Ishikawa (cell line): ENCODE measurements at regions not wholly inside any gene's neighbourhood (a gene's known extent, or its start where the extent isn't known, plus 50 kb on each side); places are given as distances from the start of the nearest gene placed in this dataset.

Experiments used
- CEBPB ChIP-seq: IDR thresholded peaks from 2 replicates; pipeline ENCODE4 v1.6.1; 2012
- CREB1 ChIP-seq: IDR thresholded peaks from 2 replicates; pipeline ENCODE4 v1.6.1; 2012; ENCODE audit warnings: low read depth
- EGR1 ChIP-seq: IDR thresholded peaks from 2 replicates; pipeline ENCODE4 v1.6.1; 2012
- EP300 ChIP-seq: IDR thresholded peaks from 2 replicates; pipeline ENCODE4 v1.6.1; 2012; ENCODE audit warnings: borderline replicate concordance
- FOXM1 ChIP-seq: IDR thresholded peaks from 2 replicates; pipeline ENCODE4 v1.6.1; 2012; ENCODE audit warnings: low read depth, borderline replicate concordance
- RAD21 ChIP-seq: IDR thresholded peaks from 2 replicates; pipeline ENCODE4 v1.6.1; 2012; ENCODE audit warnings: low read depth
- TAF1 ChIP-seq: IDR thresholded peaks from 2 replicates; pipeline ENCODE4 v1.6.1; 2012; ENCODE audit warnings: low read depth, mild to moderate bottlenecking
- TCF12 ChIP-seq: IDR thresholded peaks from 2 replicates; pipeline ENCODE4 v1.6.1; 2012; ENCODE audit warnings: low read depth
- TEAD4 ChIP-seq: IDR thresholded peaks from 2 replicates; pipeline ENCODE4 v1.6.1; 2012
- YY1 ChIP-seq: IDR thresholded peaks from 2 replicates; pipeline ENCODE4 v1.6.1; 2012; ENCODE audit warnings: low read depth
- ZBTB7A ChIP-seq: IDR thresholded peaks from 2 replicates; pipeline ENCODE4 v1.6.1; 2012; ENCODE audit warnings: low read depth
- TF ChIP-seq, protein P1 (sequence below): IDR thresholded peaks from 2 replicates; pipeline ENCODE4 v1.6.1; 2012
- TF ChIP-seq, protein P2 (sequence below): IDR thresholded peaks from 2 replicates; pipeline ENCODE4 v1.6.1; 2012; ENCODE audit warnings: low read depth, mild to moderate bottlenecking
- TF ChIP-seq, protein P3 (sequence below): IDR thresholded peaks from 2 replicates; pipeline ENCODE4 v1.6.1; 2012

DNA sequence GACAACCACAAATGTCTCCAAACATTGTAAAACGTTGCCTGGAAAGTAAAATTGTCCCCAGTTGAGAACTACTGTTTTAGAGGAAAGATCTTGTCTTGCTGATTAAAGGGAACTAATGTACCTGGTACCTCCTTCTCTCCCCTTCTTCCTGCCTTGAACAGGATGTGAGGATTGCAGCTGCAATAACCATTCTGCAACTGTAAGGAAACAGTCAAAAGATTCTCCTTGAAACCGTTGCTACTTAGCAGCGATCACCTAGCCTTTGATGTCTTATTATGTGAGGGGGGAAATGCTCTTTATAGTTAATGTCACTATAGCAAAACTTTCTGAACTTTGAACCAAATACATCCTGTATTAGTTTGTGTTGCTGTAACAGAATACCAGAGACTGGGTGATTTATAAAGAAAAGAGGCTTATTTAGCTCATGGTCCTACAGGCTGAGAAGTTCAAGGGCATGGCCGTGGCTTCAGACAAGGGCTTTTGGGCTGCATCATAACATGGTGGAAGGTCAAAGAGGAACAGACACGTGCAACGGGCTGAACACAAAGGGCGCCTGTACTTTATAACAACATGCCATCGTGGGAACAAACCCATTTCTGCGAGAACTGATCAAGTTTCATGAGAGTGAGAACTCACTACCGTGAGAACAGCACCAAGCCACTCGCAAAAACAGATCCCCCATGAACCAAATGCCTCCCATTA is 54.2 kb upstream of the PARD3 start:
- TF ChIP-seq YY1 = no peak
- TF ChIP-seq FOXM1 = no peak
- TF ChIP-seq TAF1 = no peak
- no peak for TF ChIP-seq TCF12
- no peak for TF ChIP-seq EP300
- no peak for TF ChIP-seq EGR1
- no peak for TF ChIP-seq CREB1
- TF ChIP-seq, protein P1, sequence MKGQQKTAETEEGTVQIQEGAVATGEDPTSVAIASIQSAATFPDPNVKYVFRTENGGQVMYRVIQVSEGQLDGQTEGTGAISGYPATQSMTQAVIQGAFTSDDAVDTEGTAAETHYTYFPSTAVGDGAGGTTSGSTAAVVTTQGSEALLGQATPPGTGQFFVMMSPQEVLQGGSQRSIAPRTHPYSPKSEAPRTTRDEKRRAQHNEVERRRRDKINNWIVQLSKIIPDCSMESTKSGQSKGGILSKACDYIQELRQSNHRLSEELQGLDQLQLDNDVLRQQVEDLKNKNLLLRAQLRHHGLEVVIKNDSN = no peak
- TF ChIP-seq, protein P2, sequence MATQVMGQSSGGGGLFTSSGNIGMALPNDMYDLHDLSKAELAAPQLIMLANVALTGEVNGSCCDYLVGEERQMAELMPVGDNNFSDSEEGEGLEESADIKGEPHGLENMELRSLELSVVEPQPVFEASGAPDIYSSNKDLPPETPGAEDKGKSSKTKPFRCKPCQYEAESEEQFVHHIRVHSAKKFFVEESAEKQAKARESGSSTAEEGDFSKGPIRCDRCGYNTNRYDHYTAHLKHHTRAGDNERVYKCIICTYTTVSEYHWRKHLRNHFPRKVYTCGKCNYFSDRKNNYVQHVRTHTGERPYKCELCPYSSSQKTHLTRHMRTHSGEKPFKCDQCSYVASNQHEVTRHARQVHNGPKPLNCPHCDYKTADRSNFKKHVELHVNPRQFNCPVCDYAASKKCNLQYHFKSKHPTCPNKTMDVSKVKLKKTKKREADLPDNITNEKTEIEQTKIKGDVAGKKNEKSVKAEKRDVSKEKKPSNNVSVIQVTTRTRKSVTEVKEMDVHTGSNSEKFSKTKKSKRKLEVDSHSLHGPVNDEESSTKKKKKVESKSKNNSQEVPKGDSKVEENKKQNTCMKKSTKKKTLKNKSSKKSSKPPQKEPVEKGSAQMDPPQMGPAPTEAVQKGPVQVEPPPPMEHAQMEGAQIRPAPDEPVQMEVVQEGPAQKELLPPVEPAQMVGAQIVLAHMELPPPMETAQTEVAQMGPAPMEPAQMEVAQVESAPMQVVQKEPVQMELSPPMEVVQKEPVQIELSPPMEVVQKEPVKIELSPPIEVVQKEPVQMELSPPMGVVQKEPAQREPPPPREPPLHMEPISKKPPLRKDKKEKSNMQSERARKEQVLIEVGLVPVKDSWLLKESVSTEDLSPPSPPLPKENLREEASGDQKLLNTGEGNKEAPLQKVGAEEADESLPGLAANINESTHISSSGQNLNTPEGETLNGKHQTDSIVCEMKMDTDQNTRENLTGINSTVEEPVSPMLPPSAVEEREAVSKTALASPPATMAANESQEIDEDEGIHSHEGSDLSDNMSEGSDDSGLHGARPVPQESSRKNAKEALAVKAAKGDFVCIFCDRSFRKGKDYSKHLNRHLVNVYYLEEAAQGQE = no peak
- no peak for TF ChIP-seq CEBPB
- no peak for TF ChIP-seq TEAD4
- TF ChIP-seq, protein P3, sequence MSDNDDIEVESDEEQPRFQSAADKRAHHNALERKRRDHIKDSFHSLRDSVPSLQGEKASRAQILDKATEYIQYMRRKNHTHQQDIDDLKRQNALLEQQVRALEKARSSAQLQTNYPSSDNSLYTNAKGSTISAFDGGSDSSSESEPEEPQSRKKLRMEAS = no peak
- TF ChIP-seq RAD21 = no peak
- no peak for TF ChIP-seq ZBTB7A
